Bone marrow (tissue), 2 donors: ENCODE measurements at regions not wholly inside any gene's neighbourhood (a gene's known extent, or its start where the extent isn't known, plus 50 kb on each side); places are given as distances from the start of the nearest gene placed in this dataset.

Source experiments
- DNase-seq, 2 donors: peaks; one replicate each; lab custom pipeline; 2025; lab: John Stamatoyannopoulos, UW

DNA sequence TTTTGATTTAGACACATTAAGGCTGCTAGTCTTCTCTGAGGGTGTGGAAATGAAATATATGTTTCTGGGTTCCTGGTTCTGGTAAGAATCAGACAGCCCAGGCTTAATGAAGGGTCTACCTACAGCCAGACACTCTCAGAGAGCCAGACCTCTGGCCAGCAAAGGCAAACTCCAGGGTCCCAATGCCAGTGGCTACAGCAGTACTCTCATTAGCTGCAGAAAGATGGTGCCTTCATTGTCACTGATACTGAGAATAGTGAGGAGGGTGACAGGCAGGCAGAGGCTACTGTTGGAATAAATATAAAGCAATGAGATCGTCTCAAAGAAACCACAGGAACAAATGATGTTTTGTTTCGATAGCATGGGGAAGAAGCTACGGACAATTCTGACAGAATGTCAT, 437.6 kb downstream of the GPM6A start:
- DNase-seq: no peak

DNA sequence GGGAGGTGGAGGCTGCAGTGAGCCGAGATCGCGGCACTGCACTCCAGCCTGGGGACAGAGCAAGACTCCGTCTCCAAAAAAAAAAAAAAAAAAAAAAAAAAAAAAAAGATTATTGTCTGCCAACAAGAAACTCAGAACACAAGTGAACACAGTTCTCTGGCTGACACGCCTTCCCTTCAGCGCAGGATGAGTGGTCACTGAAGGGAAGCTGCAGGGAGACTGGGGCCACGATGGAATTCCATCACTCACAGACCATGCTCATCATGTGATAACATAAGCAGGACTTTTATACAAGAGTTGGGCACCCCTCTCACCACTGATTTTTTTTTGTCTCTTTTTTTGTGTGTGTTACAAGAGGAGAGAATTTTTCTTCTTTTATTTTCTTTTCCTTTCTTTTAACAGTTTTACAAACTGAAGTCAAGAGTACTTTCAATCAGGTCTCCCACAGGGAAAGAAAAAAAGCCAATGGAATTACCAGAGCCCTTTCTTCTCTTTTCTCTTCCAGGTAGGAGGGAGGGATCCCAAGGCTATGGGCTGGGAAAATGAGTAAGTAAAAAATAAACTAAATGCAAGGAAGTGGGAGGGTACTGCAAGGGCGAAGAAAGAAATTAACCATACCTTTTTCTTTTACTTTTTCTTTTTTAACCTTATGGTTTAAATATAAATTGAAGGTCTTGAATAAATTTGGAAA, 435.6 kb downstream of the GPM6A start:
- no peak for DNase-seq

DNA sequence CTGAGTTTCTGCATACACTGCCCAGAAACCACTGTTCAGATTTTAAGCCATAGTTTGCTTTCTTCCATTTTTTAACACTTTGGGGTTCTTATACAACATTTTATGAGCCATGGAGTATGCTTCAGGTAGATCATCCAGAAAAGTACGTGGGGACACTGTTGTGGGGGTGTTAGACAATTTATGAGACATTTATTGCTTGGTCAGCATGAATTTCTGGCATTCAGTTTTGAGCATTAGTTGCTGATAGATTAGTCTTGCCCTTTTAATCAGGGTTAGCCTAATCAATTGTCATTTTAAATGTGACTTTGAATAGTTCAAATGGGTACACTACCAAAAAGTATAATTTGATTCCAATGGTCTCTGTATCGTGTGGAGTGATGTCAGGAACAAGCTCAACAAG, 434.9 kb downstream of the GPM6A start:
- no peak for DNase-seq

DNA sequence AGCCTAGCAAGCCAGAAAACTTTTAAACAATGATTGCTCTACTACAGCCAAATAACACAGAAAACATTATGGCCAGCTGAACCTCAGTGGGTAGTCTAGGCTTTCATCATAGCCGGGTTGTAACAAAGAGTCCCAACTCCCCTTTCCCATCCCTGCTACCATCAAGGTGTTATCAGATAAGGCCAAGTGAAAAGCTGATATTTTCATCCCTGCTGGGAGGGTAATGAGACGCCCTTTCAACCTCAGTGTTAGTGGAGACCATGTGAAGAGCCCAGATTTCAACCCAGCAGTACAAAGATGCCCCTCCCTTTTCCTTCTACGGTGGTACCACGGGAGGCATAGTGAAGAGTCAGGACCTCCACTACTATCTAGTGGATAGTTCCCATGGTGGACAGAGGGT, 433.7 kb downstream of the GPM6A start:
- DNase-seq: no peak

DNA sequence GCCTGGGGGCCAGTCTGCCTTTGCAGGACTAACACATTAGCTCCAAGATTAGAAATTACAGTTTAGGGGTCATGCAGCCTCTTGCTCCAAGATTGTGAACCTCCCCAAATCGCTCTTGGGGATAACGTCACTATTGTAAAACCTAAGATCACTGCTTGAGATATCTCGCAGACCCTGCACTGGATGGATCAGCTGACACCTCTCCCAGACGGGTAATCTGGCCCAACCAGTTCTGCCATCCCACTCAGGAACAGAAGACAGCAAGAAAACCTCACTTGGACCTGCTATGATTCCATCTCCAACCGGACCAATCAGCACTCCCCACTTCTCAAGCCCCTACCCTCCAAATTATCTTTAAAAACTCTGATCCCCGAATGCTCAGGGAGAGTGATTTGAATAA, 431.2 kb downstream of the GPM6A start:
- DNase-seq: no peak

DNA sequence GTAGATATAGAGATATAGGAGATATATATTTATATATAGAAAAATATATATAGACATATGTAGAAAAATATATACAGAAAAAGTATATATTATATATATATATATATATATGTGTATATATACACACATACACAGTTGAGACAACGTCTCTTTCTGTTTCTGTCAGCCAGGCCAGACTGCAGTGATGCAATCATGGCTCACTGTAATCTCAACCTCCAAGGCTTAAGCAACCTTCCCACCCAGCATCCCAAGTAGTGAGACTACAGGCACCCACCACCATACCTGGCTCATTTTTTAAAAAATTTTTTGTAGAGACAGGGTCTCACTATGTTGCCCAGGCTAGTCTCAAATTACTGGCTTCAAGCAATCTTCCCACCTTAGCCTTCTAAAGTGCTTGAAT, 426.3 kb downstream of the GPM6A start:
- DNase-seq: no peak

DNA sequence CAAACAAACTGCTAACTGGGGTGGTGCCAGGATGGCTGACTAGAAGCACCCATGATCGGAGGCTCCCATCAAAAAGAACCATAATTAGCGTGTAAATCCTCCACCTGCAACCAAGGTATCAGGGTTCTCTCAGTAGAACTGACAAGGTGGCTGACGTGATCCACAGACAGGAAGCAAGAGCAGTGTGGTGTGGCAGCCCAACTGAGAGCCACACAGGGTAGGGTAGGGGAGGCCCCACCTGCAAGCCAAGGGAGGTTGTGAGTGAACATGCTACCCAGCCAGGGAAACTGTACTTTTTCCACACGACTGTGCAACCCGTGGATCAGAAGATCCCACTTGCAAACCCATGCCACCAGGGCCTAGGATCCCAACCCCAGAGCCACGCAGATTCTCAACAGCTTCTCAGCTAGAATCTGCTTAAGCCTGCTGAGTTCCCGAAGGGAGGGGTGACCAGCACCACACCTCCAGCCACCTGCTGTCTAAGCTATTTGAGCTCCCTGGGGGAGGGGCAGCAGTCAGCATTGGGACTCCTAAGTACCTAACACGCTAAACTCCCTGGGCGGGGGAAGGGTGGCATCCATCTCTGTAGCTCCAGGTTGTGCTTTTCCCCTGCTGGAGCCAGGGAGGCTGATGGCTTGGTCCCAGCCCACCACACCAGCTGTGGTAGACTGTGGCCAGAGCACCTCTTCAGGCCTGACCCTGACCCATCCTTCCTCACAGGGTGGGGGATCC, 425.1 kb downstream of the GPM6A start:
- no peak for DNase-seq

DNA sequence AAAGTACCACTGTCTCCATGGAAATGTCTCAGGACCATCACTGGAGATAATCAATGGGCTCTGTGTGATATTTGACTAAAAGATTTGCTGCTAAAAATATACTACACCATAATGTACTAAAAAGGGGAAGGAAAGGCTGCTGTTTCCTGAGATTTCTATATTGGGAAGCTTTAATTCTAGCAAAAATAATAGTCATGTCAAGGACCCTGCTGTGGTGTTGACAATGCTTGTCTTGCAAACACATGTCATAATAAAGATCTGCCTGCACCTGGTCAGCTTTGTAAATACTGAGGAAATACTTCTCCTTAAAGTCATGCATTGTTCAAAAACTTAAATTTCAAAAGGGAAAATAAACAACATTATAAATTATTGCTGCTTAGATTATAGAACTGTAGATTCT, 417.9 kb downstream of the GPM6A start:
- peak in 1 of 2 donors; percentile 65 for DNase-seq

DNA sequence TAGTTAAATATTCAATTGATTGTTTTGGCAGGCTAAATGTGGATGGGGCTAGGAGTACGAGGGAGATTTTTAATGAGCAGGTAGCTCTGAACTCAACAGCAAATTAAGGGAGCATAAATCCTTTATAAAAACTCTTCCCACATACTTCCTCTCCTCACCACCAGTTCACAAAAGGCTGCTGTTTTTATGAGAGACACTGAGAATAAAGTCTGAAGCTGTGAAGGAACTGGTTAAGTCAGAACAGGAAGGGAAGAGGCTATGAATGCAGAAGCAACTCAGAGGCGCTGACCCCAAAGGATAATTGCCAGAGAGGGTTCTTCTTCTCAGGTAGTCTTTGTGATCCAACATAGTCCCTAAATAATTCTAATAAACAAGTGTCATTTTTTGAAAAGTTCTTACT, 406.1 kb downstream of the GPM6A start:
- peak in 1 of 2 donors; percentile 61 for DNase-seq

DNA sequence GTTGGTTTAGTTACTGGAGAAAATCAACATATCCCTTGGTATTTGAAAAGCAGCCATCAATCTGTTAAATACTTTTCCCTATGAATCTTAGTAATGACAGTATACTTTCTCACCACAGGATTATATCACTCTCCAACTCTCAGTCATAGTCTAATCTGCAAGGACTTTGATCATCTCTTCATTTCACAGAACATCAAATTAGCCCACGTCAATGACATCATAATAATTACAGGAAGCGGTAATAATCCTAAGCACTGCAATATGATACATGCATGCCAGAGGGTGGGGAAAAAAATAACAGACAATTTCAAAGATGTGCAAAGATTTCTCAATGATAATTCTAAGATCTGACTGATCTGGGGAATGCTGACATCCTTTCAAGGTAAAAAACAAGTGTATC, 404.1 kb downstream of the GPM6A start:
- DNase-seq: no peak

DNA sequence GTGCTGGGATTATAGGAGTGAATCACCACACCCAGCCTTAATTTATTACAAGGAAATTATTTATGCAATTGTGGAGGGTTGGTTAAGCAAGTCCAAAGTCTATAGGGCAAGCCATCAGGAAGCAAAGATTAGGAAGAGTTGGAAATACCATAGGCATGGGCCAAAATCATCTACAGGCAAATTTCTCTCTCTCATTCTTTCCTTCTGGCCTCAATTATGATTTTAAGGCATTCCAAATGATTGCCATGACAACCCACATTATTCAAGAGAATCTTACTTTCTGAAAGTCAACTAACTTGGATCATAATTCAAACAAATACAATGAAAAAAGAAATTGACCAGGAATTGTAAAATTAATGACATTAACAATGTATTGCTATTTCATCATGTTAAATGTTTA, 400.8 kb downstream of the GPM6A start:
- DNase-seq: no peak

DNA sequence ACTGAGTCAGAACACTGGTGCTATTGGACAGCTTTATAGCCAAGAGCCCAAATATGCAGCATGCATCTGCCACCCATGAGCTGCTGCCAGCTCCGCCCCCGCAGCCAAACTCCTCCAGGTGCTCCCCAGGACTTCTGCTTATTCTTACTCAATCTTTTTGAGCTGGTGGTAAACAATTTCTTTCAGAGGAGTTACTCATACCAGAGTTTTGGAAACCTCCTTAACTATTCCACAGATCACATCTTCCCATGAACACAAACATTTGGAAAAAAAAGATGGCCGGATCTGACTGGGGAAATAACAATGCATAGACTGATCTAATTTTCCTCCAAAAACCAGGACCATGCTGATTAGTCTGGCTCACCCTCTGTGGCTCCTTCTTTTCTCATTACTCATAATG, 399.9 kb downstream of the GPM6A start:
- no peak for DNase-seq

DNA sequence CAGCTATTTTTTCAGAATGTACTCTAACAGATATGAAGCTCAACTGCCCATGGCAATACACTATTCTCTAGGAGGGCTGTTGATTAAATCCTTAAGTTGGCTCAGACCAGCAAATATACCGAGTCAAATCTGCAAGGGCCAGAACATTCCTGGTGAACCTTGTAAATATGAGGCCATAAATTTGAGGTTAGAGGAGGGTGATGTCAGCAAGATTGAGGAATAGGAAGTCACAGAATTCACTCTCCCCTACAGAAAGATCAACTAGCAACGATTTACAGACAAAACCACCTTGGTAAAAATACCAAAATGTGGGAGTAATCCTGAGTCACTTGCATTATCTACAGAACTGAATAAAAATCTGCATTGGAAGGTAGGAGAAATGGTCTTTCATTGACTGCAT, 399.3 kb downstream of the GPM6A start:
- no peak for DNase-seq

DNA sequence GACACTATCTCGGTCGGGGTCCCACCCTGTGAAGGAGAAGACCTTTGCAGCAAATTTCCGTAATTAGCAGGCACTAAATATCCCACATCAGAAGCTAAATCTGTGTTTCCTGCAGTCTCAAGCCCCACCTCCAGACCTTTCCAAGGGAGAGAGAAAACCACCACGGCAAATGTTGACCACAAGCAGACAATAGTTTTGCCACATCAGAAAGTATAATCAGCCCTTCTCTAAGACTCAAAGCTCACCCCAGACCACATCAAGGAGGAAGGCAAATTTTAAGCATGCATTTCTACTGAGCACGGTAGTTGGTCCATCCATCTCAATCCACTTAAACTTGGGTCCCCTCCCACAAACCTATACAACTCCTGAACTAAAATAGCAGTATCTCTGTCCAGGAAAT, 398.5 kb downstream of the GPM6A start:
- no peak for DNase-seq

DNA sequence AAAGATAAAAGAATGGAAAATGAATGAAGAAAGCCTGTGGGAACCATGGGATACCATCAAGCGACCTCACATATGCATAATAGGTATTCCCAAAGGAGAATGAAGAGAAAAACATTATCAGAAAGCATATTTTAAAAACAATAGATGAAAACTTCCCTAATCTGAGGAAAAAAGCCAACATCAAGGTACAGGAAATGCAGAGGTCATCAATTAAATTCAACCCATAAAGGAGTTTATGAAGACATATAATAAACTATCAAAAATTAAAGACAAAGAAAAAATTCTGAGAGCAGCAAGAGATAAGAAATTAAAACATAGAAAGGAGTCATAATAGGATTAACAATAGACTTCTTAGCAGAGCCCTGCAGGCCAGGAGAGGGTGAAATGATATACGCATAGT, 397.5 kb downstream of the GPM6A start:
- no peak for DNase-seq

DNA sequence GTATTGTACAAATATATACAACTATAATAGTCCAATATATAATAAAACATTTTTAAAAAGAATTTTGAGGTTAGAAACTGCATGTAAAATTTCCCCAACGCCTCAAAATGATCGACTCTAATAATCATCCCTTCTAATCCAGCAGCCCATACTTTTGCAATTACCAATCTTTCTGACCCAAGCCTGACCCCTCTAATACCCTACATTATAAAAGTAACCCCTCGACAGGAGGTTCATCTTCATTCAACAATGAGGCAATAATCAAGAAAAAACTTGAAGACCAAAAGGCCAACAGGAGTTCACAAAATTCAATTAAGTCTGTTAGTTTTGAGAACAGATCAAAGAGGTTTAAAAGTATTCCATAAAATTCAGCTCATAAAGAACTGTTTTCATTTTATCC, 393.5 kb downstream of the GPM6A start:
- DNase-seq: no peak

DNA sequence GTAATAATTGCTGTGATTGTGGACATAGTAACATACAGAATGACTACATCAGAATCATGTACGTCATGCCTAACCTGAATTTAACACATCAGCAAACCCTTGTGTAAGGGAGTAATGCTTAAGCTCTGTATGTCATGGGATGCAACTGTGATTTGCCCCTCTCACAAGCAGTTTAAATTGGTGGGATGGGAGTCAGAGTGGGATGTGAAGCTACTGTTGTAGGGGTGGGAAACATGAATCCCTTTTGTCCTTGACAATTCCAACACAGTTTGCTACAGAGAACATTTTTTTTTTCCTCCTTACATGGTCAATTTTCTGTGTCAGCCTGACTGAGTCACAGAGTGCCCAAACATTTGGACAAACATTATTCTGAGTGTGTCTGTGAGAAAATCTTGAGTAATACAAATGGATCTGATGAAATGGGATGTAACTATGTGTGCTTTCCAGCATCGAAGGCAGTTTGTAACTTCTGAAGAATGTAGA, 392.8 kb downstream of the GPM6A start:
- no peak for DNase-seq

DNA sequence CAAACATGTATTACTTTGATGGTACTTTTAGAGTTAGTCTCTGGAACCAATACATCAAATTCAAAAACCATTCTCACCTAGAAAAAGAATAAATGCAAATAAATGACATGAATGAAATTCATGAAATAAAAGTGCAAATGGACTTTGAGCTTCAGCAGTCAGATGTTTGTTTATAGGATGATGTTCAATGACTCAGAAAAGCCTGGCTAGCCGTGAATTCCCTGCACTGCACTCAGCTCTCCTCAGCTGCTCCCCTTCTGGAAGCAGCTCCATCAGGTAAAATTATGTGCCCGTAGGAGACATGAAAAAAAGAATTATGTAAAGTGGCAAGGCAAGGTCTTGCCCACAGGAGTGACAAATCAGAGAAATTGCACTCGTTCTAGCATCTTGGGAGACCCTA, 390.6 kb downstream of the GPM6A start:
- no peak for DNase-seq

DNA sequence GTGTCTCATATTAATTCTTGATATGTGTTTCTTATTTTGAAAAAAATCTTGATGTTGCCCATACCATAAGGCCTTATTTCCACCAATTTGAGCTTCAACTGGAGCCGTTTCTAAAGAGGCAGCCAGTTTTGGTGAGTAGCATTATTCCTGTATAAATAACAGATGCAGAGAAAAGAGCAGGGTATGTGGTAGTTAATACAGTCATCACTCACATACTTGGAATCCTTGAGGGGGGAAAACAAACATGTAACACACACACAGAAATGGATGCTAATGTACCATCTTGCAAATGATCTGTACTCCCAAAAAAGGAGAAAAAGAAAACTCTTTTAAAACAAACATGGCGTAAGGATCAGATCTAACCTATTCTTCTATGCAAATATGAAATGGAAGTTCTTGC, 389.7 kb downstream of the GPM6A start:
- no peak for DNase-seq

DNA sequence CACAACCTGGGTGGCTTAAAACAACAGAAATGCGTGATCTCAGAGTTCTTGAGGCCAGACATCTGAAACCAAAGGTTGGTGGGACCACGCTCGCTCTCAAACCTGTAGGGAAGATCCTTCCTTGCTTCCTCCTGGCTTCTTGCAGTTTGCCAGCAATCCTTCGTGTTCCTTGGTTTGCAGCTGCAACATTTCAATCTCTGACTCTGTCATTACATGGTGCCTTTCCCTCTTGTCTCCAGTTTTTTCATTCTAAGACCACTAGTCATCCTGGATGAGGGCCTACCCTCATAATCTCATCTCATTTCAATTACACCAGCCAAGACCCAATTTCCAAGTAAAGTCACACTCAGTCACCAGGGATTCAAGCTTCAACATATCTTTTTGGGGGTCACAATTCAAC, 388.0 kb downstream of the GPM6A start:
- DNase-seq: no peak

DNA sequence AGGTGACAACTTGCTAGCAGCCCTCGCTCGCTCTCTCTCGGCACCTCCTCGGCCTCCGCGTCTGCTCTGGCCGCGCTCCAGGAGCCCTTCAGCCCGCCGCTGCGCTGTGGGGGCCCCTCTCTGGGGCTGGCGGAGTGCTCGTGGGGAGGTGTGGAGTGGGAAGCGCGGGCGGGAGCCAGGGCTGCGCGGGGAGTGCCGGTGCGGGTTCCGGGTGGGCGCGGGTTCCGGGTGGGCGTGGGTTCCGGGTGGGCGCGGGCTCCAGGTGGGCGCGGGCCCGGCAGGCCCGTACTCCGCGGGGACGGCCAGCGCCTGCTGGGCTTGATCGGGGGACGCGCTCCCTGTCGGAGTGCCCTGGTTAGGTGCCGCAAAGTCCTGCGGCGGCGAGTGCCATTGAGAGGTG, 384.3 kb downstream of the GPM6A start:
- DNase-seq: no peak

DNA sequence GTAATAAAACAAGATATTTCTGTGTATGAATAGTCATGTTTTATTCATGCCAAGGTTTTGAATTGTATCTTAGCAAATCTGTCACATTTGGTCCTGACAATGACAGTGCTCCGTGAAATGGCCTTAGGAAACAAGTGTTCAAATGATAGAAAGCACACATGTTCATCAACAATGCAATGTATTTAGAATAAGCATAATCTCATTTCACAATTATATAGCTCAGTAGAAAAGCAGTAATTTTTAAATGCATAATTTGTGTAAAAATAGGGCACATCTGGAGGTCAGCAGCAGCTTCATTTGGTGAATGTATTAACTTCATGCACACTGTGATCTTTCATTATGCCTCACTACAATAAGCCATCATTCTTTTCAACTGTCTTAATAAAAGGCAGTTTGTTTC, 380.4 kb downstream of the GPM6A start:
- no peak for DNase-seq

DNA sequence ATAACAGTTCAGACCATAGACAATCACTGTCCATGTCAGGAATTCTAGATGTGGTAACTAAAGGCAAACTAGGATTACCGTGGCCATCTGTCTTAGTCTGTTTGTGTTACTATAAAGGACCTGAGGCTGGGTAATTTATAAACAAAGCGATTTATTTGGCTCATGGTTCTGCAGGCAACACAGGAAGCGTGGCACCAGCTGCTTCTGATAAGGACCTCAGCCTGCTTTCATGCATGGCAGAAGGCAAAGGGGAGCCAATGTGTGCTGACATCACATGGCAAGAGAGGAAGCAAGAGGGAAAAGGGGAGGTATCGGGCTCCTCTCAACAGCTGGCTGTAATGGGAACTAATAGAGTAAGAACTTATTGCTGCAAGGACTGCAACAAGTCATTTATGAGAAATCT, 376.7 kb downstream of the GPM6A start:
- DNase-seq: peak in 1 of 2 donors; percentile 92

DNA sequence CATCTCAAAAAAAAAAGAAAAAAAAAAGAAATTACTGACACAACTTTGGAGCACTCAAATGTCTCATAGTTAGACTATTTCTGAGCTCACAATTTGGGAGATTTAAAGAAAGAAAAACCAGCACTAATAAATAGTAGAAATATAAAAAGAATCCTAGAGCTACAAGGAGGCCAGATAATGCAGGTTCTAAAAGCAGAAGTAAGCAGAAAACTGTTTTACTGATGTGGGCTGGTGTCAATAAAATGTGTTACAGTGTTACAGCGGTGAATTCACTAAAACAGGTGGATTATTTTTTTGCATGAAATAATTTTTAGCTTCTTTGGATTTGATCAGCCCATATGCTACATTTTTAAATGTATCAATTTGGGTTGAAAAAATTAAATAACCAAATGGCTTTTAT, 375.9 kb downstream of the GPM6A start:
- DNase-seq: no peak
